ENCODE measurements at regions not wholly inside any gene's neighbourhood (a gene's known extent, or its start where the extent isn't known, plus 50 kb on each side); places are given as distances from the start of the nearest gene placed in this dataset.
A peak's percentile ranks its signal among the peaks of the same experiment; 100 is the strongest.

- no peaks in the 10 kb centered on the region for H3K27me3 ChIP-seq
- no peak for TF ChIP-seq CTCF (IDR thresholded peaks at IDR 0.05)
- no peak for ATAC-seq
- intact Hi-C loops (cut with DNase I), result no loop called here
- H3K27ac ChIP-seq, result no peak overlapping the region
- H3K36me3 ChIP-seq, result no peaks in the 10 kb centered on the region
- H3K9me3 ChIP-seq, result no peaks in the 10 kb centered on the region
- no peak for DNase-seq
- no peaks in the 10 kb centered on the region for H3K4me1 ChIP-seq
- H3K4me3 ChIP-seq, result no peak overlapping the region
These were observed 423.7 kb upstream of the TSHZ3 start for GRCh38 chr19:31772915-31773314.

GRCh38 chr19:31781542-31781941 is 432.3 kb upstream of the TSHZ3 start:
- DNase-seq, result no peak
- Histone ChIP-seq H3K36me3 (no peaks in the 10 kb centered on the region), H3K9me3 (no peaks in the 10 kb centered on the region), H3K27me3 (no peaks in the 10 kb centered on the region), H3K4me1 (no peaks in the 10 kb centered on the region), H3K27ac (no peak overlapping the region), H3K4me3 (no peak overlapping the region)
- no peak for TF ChIP-seq CTCF (IDR thresholded peaks at IDR 0.05)
- intact Hi-C loops (cut with DNase I), result no loop called here
- ATAC-seq, result no peak

- peak in 1 of 4 donors; percentile 75 for DNase-seq
- intact Hi-C loops (cut with DNase I), result no loop called here
These were observed 434.4 kb upstream of the TSHZ3 start for GRCh38 chr19:31783592-31783991.

GRCh38 chr19:31784671-31785101 is 435.4 kb upstream of the TSHZ3 start:
- DNase-seq (peak in 1 of 4 donors; percentile 16), ATAC-seq (peak; percentile 61)
- intact Hi-C loops (cut with DNase I), result no loop called here

More at GRCh38 chr19:31783592-31783991, 434.4 kb upstream of the TSHZ3 start:
- H3K27me3 ChIP-seq, result no peaks in the 10 kb centered on the region
- no peak overlapping the region for H3K27ac ChIP-seq
- H3K36me3 ChIP-seq, result no peaks in the 10 kb centered on the region
- no peak overlapping the region for H3K4me3 ChIP-seq
- no peak for TF ChIP-seq CTCF (IDR thresholded peaks at IDR 0.05)
- ATAC-seq, result no peak
- no peaks in the 10 kb centered on the region for H3K9me3 ChIP-seq
- no peaks in the 10 kb centered on the region for H3K4me1 ChIP-seq

GRCh38 chr19:31801611-31802010 is 452.4 kb upstream of the TSHZ3 start:
- H3K4me1 ChIP-seq, result no peaks in the 10 kb centered on the region
- H3K9me3 ChIP-seq, result no peaks in the 10 kb centered on the region
- no peaks in the 10 kb centered on the region for H3K27me3 ChIP-seq
- H3K4me3 ChIP-seq, result no peak overlapping the region
- ATAC-seq, result no peak
- DNase-seq, result no peak
- intact Hi-C loops (cut with DNase I), result no loop called here
- no peak overlapping the region for H3K27ac ChIP-seq
- no peaks in the 10 kb centered on the region for H3K36me3 ChIP-seq
- no peak for TF ChIP-seq CTCF (IDR thresholded peaks at IDR 0.05)

More at GRCh38 chr19:31784671-31785101, 435.4 kb upstream of the TSHZ3 start:
- Histone ChIP-seq H3K36me3 (no peaks in the 10 kb centered on the region), H3K27ac (no peak overlapping the region), H3K4me1 (no peaks in the 10 kb centered on the region), H3K9me3 (no peaks in the 10 kb centered on the region), H3K27me3 (no peaks in the 10 kb centered on the region), H3K4me3 (no peak overlapping the region)
- TF ChIP-seq CTCF (IDR thresholded peaks at IDR 0.05), result no peak
